GM18909 (cell line): ENCODE measurements at regions not wholly inside any gene's neighbourhood (a gene's known extent, or its start where the extent isn't known, plus 50 kb on each side); places are given as distances from the start of the nearest gene placed in this dataset.

Experiments
- ATAC-seq: cut with Tn5 transposase; IDR thresholded peaks from one replicate; pipeline ENCODE4 v1.9.1; 2021; ENCODE audit warnings: mild to moderate bottlenecking; ENCODE audit not compliant: unreplicated experiment, poor library complexity

DNA sequence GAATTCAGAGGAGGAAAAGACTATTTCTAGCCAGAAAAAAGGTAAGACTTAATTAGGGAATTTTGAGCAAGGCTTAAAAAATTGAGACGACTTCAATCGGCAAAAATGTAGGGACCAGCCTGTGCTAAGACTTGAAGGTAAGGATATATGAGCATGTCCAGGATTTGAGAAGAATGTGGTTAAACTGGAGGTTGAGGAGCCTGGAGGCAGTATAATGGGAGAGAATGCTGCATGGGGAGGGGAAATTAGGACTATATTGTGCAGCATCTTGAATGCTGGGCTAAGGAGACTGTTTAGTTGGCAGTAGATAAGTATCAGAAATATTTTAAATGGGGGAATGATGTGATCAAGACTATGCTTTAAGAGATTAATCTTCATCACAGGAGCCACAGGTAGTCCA is 53.1 kb upstream of the PCGF5 start:
- no peak for ATAC-seq

DNA sequence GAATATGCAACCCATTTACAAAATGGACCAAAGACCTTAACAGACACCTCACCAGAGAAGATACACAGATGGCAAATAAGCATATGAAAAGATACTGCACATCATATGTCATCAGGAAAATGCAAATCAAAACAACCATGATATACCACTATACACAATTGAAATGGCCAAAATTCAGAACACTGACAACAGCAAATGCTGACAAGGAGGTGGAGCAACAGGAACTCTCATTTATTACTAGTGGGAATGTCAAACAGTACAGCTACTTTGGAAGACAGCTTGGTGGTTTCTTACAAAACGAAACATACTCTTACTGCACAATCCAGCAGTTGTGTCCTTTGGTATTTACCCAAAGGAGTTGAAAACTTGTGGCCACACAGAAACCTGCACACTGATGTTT is 50.0 kb upstream of the PCGF5 start:
- ATAC-seq, result no peak
